ENCODE measurements at regions not wholly inside any gene's neighbourhood (a gene's known extent, or its start where the extent isn't known, plus 50 kb on each side); places are given as distances from the start of the nearest gene placed in this dataset.

- TF ChIP-seq EP300 (IDR thresholded peaks at IDR 0.05; ENCODE audit: low read depth in 2 of 2, low read length in 2 of 2), result no peak
- TF ChIP-seq EP300 (CRISPR knock-in tag; IDR thresholded peaks at IDR 0.05; ENCODE audit: borderline replicate concordance), result no peak
- no peak for TF ChIP-seq POLR2A (IDR thresholded peaks at IDR 0.05; ENCODE audit: insufficient read depth in 1 of 2, low read depth in 2 of 2, low read length in 2 of 2)
- TF ChIP-seq CHD4 (IDR thresholded peaks at IDR 0.05; ENCODE audit: borderline replicate concordance, low read length), result no peak
- TF ChIP-seq PATZ1 (CRISPR knock-in tag; IDR thresholded peaks at IDR 0.05), result no peak
- TF ChIP-seq KLF16 (CRISPR knock-in tag; IDR thresholded peaks at IDR 0.05), result no peak
- no peak for TF ChIP-seq ZNF510 (CRISPR knock-in tag; IDR thresholded peaks at IDR 0.05; ENCODE audit: low read depth)
- no peak for TF ChIP-seq ZSCAN29 (CRISPR knock-in tag; conservative IDR thresholded peaks at IDR 0.05)
- no peak for TF ChIP-seq HCFC1 (IDR thresholded peaks at IDR 0.05; ENCODE audit: low read depth, low read length)
These were observed 228.8 kb downstream of the HACE1 start for GRCh38 chr6:104630955-104631354.

Data from HepG2 (cell line).